GM12865 (cell line): ENCODE measurements at regions not wholly inside any gene's neighbourhood (a gene's known extent, or its start where the extent isn't known, plus 50 kb on each side); places are given as distances from the start of the nearest gene placed in this dataset.
"Not testable (repeated sequence)": the region's sequence is repeated elsewhere in the genome, so short reads cannot be mapped to it uniquely, and the experiment has no call there.

Experiments used
- DNase-seq: peaks from one replicate; pipeline ENCODE4 v3.0.0; 2010; ENCODE audit warnings: low read depth
- H3K4me3 ChIP-seq: 2 replicates; pipeline ENCODE4 v1.5.1; 2011; ENCODE audit warnings: mild to moderate bottlenecking, low read depth, low read length, control low read depth
- TF ChIP-seq, protein P1 (sequence below): IDR thresholded peaks from 2 replicates; pipeline ENCODE4 v1.5.1; 2011; ENCODE audit warnings: low read length, control low read depth, low read depth, inconsistent platforms; ENCODE audit not compliant: insufficient read depth; ENCODE audit errors: missing control alignments

DNA sequence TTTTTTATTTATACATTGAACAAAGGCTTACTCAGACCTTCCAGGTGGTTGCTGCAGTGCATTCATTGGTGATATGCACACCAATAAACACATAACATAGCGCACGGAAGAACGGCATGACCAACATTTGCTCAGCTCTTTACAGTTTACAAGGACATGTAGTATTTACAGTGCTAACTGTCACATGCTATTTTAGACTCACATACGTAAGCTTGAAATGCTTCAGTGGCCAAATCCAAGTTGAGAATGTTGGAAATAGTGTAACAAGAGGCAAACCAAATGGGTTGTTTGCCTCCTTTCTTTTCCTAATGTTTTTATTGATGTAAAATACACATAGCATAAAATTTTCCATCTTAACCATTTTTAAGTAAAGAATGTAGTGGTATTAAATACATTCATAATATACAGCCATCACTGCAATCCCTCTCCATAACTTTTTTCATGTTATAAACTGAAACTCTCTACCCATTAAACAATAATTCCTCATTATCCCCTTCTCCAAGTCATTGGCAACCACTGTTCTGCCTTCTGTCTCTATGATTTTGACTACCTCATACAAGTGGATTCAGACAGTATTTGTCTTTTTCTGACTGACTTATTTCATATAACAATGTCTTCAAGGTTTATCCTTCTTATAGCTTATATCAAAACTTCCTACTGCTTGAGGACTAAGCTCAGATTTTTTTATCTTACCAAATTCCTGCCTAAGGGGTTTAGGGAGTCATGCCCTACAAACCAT is 1722.9 kb upstream of the AGA start:
- DNase-seq, result no peak
- no peak overlapping the region for H3K4me3 ChIP-seq

GRCh38 chr4:179165862-179166261 is 1723.6 kb upstream of the AGA start:
- no peak for DNase-seq
- TF ChIP-seq, protein P1, sequence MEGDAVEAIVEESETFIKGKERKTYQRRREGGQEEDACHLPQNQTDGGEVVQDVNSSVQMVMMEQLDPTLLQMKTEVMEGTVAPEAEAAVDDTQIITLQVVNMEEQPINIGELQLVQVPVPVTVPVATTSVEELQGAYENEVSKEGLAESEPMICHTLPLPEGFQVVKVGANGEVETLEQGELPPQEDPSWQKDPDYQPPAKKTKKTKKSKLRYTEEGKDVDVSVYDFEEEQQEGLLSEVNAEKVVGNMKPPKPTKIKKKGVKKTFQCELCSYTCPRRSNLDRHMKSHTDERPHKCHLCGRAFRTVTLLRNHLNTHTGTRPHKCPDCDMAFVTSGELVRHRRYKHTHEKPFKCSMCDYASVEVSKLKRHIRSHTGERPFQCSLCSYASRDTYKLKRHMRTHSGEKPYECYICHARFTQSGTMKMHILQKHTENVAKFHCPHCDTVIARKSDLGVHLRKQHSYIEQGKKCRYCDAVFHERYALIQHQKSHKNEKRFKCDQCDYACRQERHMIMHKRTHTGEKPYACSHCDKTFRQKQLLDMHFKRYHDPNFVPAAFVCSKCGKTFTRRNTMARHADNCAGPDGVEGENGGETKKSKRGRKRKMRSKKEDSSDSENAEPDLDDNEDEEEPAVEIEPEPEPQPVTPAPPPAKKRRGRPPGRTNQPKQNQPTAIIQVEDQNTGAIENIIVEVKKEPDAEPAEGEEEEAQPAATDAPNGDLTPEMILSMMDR, result no peak
- no peak overlapping the region for H3K4me3 ChIP-seq

More for the DNA sequence above, 1722.9 kb upstream of the AGA start:
- TF ChIP-seq, protein P1, result no peak

DNA sequence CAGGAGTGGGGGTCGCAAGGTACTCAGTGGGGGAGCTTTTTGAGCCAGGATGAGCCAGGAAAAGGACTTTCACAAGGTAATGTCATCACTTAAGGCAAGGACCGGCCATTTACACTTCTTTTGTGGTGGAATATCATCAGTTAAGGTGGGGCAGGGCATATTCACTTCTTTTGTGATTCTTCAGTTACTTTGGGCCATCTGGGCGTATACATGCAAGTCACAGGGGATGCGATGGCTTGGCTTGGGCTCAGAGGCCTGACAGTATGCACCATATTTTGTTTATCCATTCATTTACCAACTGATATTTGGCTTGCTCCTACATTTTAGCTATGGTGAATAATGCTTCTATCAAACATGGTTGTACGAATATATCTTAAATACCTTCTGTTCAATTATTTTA is 1728.1 kb upstream of the AGA start:
- not testable (repeated sequence) for DNase-seq, H3K4me3 ChIP-seq

GRCh38 chr4:179182741-179183140 is 1740.5 kb upstream of the AGA start:
- TF ChIP-seq, protein P1, result no peak
- H3K4me3 ChIP-seq, result no peak overlapping the region
- no peak for DNase-seq

GRCh38 chr4:179195887-179196286 is 1753.7 kb upstream of the AGA start:
- no peak for DNase-seq
- TF ChIP-seq, protein P1, result no peak
- no peak overlapping the region for H3K4me3 ChIP-seq

DNA sequence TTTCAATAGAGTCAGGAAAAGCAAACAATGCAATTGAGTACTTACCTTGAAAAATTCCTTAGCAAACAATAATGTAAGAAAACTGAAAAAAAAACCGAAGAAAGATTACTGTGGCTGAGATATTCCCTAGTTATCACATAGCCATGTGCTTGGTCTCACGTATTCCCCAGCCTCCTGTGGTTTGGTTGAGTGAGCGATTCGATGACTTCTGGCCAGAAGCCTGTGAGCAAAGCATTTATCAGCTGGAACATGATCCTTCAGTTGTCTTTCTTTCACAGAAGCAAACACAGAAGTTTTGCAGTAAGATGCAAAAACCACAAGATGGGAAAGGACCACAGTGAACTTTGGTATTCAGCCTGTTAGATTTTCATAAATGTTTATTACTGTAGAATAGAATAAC is 1754.3 kb upstream of the AGA start:
- TF ChIP-seq, protein P1, result no peak
- H3K4me3 ChIP-seq, result no peak overlapping the region
- DNase-seq, result no peak

GRCh38 chr4:179200681-179201080 is 1758.4 kb upstream of the AGA start:
- TF ChIP-seq, protein P1, result no peak
- DNase-seq, result no peak
- no peak overlapping the region for H3K4me3 ChIP-seq

DNA sequence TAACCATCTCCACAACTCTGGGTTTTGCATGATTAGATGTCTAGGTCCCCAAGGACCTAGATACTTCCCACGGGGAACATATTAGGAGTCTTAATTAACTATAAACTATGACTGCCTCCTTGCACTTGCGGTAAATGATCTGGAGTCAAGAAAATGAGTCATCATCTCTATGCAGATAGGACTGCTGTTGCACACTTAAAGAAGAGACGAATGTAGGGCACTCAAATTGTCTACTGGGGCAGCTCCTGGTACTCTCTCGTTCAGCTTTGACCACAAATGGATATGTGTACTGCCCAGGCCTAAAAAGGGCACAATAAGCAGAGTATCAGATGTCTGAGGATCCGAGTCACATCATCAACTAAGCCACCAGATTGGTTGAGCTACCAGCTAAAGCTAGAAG is 1783.4 kb upstream of the AGA start:
- no peak for DNase-seq
- TF ChIP-seq, protein P1, result no peak
- no peak overlapping the region for H3K4me3 ChIP-seq
